Left ventricle myocardium inferior (tissue), 1 donor: ENCODE measurements at regions not wholly inside any gene's neighbourhood (a gene's known extent, or its start where the extent isn't known, plus 50 kb on each side); places are given as distances from the start of the nearest gene placed in this dataset.

Experiments used
- DNase-seq: peaks from one replicate; pipeline ENCODE4 v3.0.0-alpha.2; 2020
- H3K27ac ChIP-seq: fragments of 200-600 bp; replicated peaks from 2 replicates; pipeline ENCODE4 v1.8.0; 2021
- H3K27me3 ChIP-seq: fragments of 200-600 bp; 2 replicates; pipeline ENCODE4 v1.8.0; 2021; ENCODE audit warnings: low read depth
- H3K36me3 ChIP-seq: fragments of 200-600 bp; 2 replicates; pipeline ENCODE4 v1.8.0; 2021
- H3K4me1 ChIP-seq: fragments of 200-600 bp; 2 replicates; pipeline ENCODE4 v1.8.0; 2021
- H3K4me3 ChIP-seq: fragments of 200-600 bp; 2 replicates; pipeline ENCODE4 v1.8.0; 2021; ENCODE audit warnings: mild to moderate bottlenecking, moderate library complexity
- H3K9me3 ChIP-seq: fragments of 200-600 bp; replicated peaks from 2 replicates; pipeline ENCODE4 v1.8.0; 2021
- intact Hi-C: fragments of 100-400 bp; cut with micrococcal nuclease; formaldehyde crosslinking; loops from one replicate; pipeline ENCODE4 v1.11.0; 2022
- TF ChIP-seq, protein P1 (sequence below): fragments of 200-600 bp; IDR thresholded peaks from 2 replicates; pipeline ENCODE4 v1.8.0; 2021; ENCODE audit warnings: antibody characterized with exemption, mild to moderate bottlenecking, borderline replicate concordance
- donor health status: DM: no; HTN: yes; CAD: no; lungs with severe emphysema.

DNA sequence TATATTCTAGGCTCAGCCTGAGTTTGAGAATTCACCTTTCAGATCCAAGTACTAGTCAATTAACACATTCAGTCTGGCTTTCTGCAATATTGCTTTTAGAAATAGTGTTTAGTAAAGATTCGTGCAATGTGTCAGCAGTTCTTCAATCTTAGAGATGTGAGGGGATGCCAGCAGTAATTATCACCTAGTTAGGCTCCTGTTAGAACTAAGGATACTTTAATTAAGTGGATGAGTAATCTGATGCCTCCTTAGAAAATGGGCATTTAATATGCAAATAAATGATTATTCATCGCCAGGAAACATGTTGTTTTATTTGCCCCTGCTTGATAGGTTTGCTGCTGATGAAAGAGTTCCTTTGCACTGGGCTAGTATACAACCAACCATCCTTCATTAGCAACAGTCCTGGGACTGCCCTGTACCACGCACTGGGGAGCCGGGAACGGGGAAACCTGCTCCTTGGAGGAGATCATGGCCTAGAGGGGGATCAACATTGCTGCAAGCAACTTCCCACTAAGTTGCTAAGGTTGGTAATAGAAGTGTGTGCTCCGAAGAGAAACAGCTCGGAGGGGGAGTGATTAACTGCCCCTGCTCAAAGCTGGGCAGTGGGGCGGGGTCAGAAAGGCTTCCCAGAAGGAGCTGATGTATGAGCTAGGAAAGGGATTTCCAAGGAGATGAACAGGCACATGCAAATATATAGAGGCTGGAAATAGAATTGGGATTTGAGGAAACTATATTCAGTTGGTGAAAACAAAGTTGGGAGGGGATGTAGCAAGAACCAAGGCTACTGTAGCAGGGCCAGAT, 231.8 kb downstream of the DRD1 start:
- H3K4me3 ChIP-seq = no peak overlapping the region
- peaks cover 79% of the 10 kb centered on the region for H3K27me3 ChIP-seq
- no peaks in the 10 kb centered on the region for H3K9me3 ChIP-seq
- TF ChIP-seq, protein P1, sequence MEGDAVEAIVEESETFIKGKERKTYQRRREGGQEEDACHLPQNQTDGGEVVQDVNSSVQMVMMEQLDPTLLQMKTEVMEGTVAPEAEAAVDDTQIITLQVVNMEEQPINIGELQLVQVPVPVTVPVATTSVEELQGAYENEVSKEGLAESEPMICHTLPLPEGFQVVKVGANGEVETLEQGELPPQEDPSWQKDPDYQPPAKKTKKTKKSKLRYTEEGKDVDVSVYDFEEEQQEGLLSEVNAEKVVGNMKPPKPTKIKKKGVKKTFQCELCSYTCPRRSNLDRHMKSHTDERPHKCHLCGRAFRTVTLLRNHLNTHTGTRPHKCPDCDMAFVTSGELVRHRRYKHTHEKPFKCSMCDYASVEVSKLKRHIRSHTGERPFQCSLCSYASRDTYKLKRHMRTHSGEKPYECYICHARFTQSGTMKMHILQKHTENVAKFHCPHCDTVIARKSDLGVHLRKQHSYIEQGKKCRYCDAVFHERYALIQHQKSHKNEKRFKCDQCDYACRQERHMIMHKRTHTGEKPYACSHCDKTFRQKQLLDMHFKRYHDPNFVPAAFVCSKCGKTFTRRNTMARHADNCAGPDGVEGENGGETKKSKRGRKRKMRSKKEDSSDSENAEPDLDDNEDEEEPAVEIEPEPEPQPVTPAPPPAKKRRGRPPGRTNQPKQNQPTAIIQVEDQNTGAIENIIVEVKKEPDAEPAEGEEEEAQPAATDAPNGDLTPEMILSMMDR = no peak
- H3K36me3 ChIP-seq = no peaks in the 10 kb centered on the region
- no peak for DNase-seq
- no peak overlapping the region for H3K27ac ChIP-seq
- intact Hi-C loops = no loop called here
- no peaks in the 10 kb centered on the region for H3K4me1 ChIP-seq

DNA sequence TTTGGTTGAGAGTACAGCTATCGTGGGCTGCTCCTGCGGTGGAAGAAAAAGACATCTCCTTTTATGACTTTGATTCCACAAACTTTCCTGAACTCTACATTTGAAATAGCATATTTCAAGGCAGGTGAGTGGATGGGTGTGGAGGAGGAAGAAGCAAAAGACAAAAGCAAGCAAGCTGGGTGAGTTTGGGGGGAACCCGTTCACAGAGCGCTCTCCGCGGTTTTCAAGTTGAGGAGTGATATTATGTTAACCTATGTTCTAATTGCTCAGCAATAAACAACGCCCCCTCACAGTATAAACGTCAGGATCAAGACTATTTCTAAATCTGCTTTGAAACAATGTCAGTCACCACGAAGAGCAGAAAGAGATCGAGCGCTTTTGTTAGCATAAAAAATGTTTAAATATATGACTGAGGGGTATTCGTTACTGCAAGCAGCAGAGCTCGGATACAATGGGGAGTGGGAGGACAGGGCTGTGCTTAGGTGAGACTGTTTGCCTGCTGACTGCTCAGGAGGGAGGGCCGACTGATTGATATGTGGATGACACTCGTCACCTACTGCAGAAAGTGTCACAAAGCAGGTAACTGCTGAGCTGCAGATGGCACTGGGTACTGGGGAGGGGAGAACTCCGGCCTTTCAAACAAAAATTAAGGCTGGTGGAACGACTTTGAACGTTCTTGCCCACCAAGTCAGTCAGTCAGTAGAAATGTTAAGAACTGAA, 236.5 kb downstream of the DRD1 start:
- H3K4me3 ChIP-seq = no peak overlapping the region
- no peaks in the 10 kb centered on the region for H3K4me1 ChIP-seq
- peaks cover 52% of the 10 kb centered on the region for H3K27me3 ChIP-seq
- H3K9me3 ChIP-seq = peaks cover 5% of the 10 kb centered on the region
- no peak overlapping the region for H3K27ac ChIP-seq
- intact Hi-C loops = no loop called here
- no peak for DNase-seq
- H3K36me3 ChIP-seq = no peaks in the 10 kb centered on the region
- TF ChIP-seq, protein P1 = no peak

DNA sequence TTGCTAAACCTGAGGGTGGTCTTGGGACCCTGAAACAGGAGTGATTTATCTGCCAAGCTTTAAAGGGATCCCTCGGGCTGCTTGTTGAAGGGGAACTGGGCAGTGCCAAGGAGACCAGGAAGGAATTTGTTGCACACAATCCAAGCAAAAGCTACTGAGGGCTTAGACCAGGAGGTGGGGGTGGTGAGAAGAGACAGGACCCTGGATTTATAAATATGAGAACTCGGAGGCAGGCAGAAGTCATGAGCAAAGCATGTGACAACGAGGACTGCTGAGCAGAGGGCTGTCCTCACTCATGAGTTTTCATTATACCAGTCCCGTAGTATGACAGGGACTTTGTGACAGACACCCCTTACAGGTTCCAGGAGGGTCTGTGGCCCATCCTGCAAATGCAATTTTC, 237.3 kb downstream of the DRD1 start:
- intact Hi-C loops = no loop called here
- TF ChIP-seq, protein P1 = no peak
- H3K4me1 ChIP-seq = no peaks in the 10 kb centered on the region
- no peaks in the 10 kb centered on the region for H3K36me3 ChIP-seq
- H3K27me3 ChIP-seq = peaks cover 53% of the 10 kb centered on the region
- peaks cover 5% of the 10 kb centered on the region for H3K9me3 ChIP-seq
- no peak for DNase-seq
- no peak overlapping the region for H3K27ac ChIP-seq
- no peak overlapping the region for H3K4me3 ChIP-seq

DNA sequence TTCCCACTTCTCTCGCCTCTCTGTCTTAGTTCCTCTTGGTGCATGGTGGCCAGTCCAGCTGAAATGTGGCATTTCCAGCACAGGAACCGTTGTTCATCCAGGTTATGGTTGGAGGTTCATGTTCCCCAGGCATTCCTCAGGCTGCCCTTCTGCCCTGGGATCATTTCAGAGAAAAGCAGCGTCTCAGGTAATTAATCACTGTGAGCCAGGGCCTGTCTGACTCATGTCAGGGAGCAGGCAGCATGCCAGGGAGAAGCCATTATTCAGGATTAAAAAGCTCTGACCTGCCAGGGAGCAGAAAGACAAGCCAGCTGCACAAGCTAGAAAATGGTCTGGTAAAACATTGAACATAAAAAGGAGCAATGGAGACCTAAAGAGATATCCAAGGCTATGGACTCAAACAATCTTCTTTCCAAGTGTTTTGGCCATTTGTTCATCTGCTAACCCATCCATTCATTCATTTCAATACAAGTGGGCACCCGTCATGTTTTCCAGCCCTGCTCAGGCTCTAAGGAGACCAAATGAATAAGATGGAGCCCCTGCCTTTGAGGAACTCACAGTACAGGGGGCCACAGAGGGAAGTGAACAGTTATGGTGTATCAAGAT, 241.4 kb downstream of the DRD1 start:
- H3K27ac ChIP-seq = no peak overlapping the region
- H3K9me3 ChIP-seq = peaks cover 10% of the 10 kb centered on the region
- no peaks in the 10 kb centered on the region for H3K36me3 ChIP-seq
- TF ChIP-seq, protein P1 = no peak
- H3K27me3 ChIP-seq = peaks cover 24% of the 10 kb centered on the region
- H3K4me3 ChIP-seq = no peak overlapping the region
- intact Hi-C loops = no loop called here
- H3K4me1 ChIP-seq = no peaks in the 10 kb centered on the region
- DNase-seq = no peak

DNA sequence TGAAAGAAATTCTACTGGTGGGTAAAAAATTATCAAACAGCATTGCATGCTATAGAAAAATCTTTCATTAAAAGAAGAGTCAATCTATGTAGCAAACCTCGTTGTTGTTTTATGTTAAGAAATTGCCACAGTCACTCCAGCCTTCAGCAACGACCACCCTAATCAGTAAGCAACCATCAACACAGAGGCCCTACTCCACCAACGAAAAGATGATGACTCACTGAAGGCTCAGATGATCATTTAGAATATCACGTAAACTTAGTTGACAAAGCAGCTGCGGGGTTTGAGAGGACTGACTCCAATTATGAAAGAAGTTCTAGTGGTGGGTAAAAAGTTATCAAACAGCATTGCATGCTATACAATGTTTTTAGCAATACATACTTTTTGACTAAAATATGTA, 242.6 kb downstream of the DRD1 start:
- no peaks in the 10 kb centered on the region for H3K4me1 ChIP-seq
- H3K36me3 ChIP-seq = no peaks in the 10 kb centered on the region
- H3K27ac ChIP-seq = no peak overlapping the region
- H3K4me3 ChIP-seq = no peak overlapping the region
- no peak for DNase-seq
- H3K27me3 ChIP-seq = peaks cover 18% of the 10 kb centered on the region
- intact Hi-C loops = no loop called here
- TF ChIP-seq, protein P1 = no peak
- peaks cover 10% of the 10 kb centered on the region for H3K9me3 ChIP-seq
